ENCODE measurements at regions not wholly inside any gene's neighbourhood (a gene's known extent, or its start where the extent isn't known, plus 50 kb on each side); places are given as distances from the start of the nearest gene placed in this dataset.

- TF ChIP-seq CTCF (IDR thresholded peaks at IDR 0.05; ENCODE audit: poor library complexity): no peak
- TF ChIP-seq EZH2 (IDR thresholded peaks at IDR 0.05; ENCODE audit: borderline replicate concordance): no peak
- TF ChIP-seq EZH2phosphoT487 (IDR thresholded peaks at IDR 0.05; ENCODE audit: low read depth, severe bottlenecking, unreplicated experiment): no peak
These were observed 343.3 kb upstream of the MKI67 start for GRCh38 chr10:128469515-128469914.
